ENCODE measurements at regions not wholly inside any gene's neighbourhood (a gene's known extent, or its start where the extent isn't known, plus 50 kb on each side); places are given as distances from the start of the nearest gene placed in this dataset.

- ChIA-PET POLR2A (no interaction called here), CTCF (no interaction called here)
- peaks cover 2% of the 10 kb centered on the region for H3K9me3 Mint-ChIP-seq
- no peaks in the 10 kb centered on the region for H3K36me3 Mint-ChIP-seq (ENCODE audit: low read depth)
- no peaks in the 10 kb centered on the region for H3K36me3 ChIP-seq (ENCODE audit: insufficient read depth, low read length)
- H3K4me1 Mint-ChIP-seq (ENCODE audit: low read depth) = no peaks in the 10 kb centered on the region
- no peak for TF ChIP-seq CTCF (IDR thresholded peaks at IDR 0.05)
- ATAC-seq (ENCODE audit: poor library complexity) (no peak), DNase-seq (no peak)
- no peak overlapping the region for H3K4me3 Mint-ChIP-seq
- no peaks in the 10 kb centered on the region for H3K27me3 Mint-ChIP-seq
- no peaks in the 10 kb centered on the region for H3K4me1 ChIP-seq (ENCODE audit: insufficient read depth, low read length)
- no peak overlapping the region for H3K27ac ChIP-seq (ENCODE audit: low read depth in 1 of 2, low read length in 2 of 2)
- H3K4me3 ChIP-seq (ENCODE audit: low read length) = no peak overlapping the region
- H3K27me3 ChIP-seq (ENCODE audit: control insufficient read depth in 1 of 2, insufficient read depth in 2 of 2, low read length in 2 of 2) = no peaks in the 10 kb centered on the region
- peaks cover 0 to 3% of the 10 kb centered on the region in 2 experiments for H3K9me3 ChIP-seq (ENCODE audit: control insufficient read depth in 1 of 2, insufficient read depth in 1 of 2, low read length in 2 of 2)
- intact Hi-C loops (cut with DNase I, micrococcal nuclease) = no loop called here
- H3K27ac Mint-ChIP-seq = no peak overlapping the region
Measured at GRCh38 chr17:52732841-52733240, 574.3 kb upstream of the CA10 start.

- Histone ChIP-seq H3K9me3 (ENCODE audit: control insufficient read depth in 1 of 2, insufficient read depth in 1 of 2, low read length in 2 of 2) (peaks cover 0 to 7% of the 10 kb centered on the region in 2 experiments), H3K4me3 (ENCODE audit: low read length) (no peak overlapping the region), H3K27ac (ENCODE audit: low read depth in 1 of 2, low read length in 2 of 2) (no peak overlapping the region), H3K36me3 (ENCODE audit: insufficient read depth, low read length) (no peaks in the 10 kb centered on the region), H3K27me3 (ENCODE audit: control insufficient read depth in 1 of 2, insufficient read depth in 2 of 2, low read length in 2 of 2) (no peaks in the 10 kb centered on the region), H3K4me1 (ENCODE audit: insufficient read depth, low read length) (no peaks in the 10 kb centered on the region)
- ChIA-PET POLR2A (no interaction called here), CTCF (no interaction called here)
- Mint-ChIP-seq H3K4me1 (ENCODE audit: low read depth) (no peaks in the 10 kb centered on the region), H3K36me3 (ENCODE audit: low read depth) (no peaks in the 10 kb centered on the region), H3K27me3 (no peaks in the 10 kb centered on the region), H3K9me3 (no peaks in the 10 kb centered on the region), H3K4me3 (no peak overlapping the region), H3K27ac (no peak overlapping the region)
- ATAC-seq (ENCODE audit: poor library complexity) = no peak
- intact Hi-C loops (cut with DNase I, micrococcal nuclease) = no loop called here
- no peak for TF ChIP-seq CTCF (IDR thresholded peaks at IDR 0.05)
- DNase-seq = no peak
Measured at GRCh38 chr17:52724578-52724977, 566.1 kb upstream of the CA10 start.

- Mint-ChIP-seq H3K9me3 (no peaks in the 10 kb centered on the region), H3K4me1 (ENCODE audit: low read depth) (no peaks in the 10 kb centered on the region), H3K4me3 (no peak overlapping the region), H3K27ac (no peak overlapping the region), H3K36me3 (ENCODE audit: low read depth) (no peaks in the 10 kb centered on the region), H3K27me3 (no peaks in the 10 kb centered on the region)
- TF ChIP-seq CTCF (IDR thresholded peaks at IDR 0.05) = no peak
- CTCF ChIA-PET = no interaction called here
- H3K36me3 ChIP-seq (ENCODE audit: insufficient read depth, low read length) = no peaks in the 10 kb centered on the region
- intact Hi-C loops (cut with DNase I, micrococcal nuclease) = no loop called here
- H3K4me3 ChIP-seq (ENCODE audit: low read length) = no peak overlapping the region
- no peaks in the 10 kb centered on the region for H3K27me3 ChIP-seq (ENCODE audit: control insufficient read depth in 1 of 2, insufficient read depth in 2 of 2, low read length in 2 of 2)
- H3K27ac ChIP-seq (ENCODE audit: low read depth in 1 of 2, low read length in 2 of 2) = no peak overlapping the region
- H3K9me3 ChIP-seq (ENCODE audit: control insufficient read depth in 1 of 2, insufficient read depth in 1 of 2, low read length in 2 of 2) = peaks cover 0 to 5% of the 10 kb centered on the region in 2 experiments
- ATAC-seq (ENCODE audit: poor library complexity) (no peak), DNase-seq (no peak)
- no peaks in the 10 kb centered on the region for H3K4me1 ChIP-seq (ENCODE audit: insufficient read depth, low read length)
- POLR2A ChIA-PET = no interaction called here
Measured at GRCh38 chr17:52721910-52722309, 563.4 kb upstream of the CA10 start.
